Sigmoid colon (tissue), 6 donors: ENCODE measurements at regions not wholly inside any gene's neighbourhood (a gene's known extent, or its start where the extent isn't known, plus 50 kb on each side); places are given as distances from the start of the nearest gene placed in this dataset.

Experiments
- DNase-seq: peaks from one replicate; pipeline ENCODE4 v3.0.0-alpha.2; 2019
- H3K27ac ChIP-seq, 4 donors: fragments of 200-600 bp; sonication (generic); one replicate each; pipeline ENCODE4 v1.5.1; 2016 to 2019; ENCODE audit warnings: mild to moderate bottlenecking in 1 of 4
- H3K27me3 ChIP-seq, 3 donors: fragments of 200-600 bp; sonication (generic); one replicate each; pipeline ENCODE4 v1.5.1; 2019; ENCODE audit warnings: mild to moderate bottlenecking in 1 of 3
- H3K36me3 ChIP-seq, 4 donors: fragments of 200-600 bp; sonication (generic); one replicate each; pipeline ENCODE4 v1.5.1; 2016 to 2019
- H3K4me1 ChIP-seq, 4 donors: fragments of 200-600 bp; sonication (generic); one replicate each; pipeline ENCODE4 v1.5.1; 2017 to 2019
- H3K4me3 ChIP-seq, 4 donors: fragments of 200-600 bp; sonication (generic); one replicate each; pipeline ENCODE4 v1.5.1; 2017 to 2019; ENCODE audit warnings: mild to moderate bottlenecking in 2 of 4, moderate library complexity in 1 of 4
- H3K9me3 ChIP-seq, 4 donors: fragments of 200-600 bp in 3 of 4; sonication (generic) in 3 of 4; one replicate each; pipeline versions ENCODE4 v1.5.1 to v1.6.1; 2013 to 2019
- EP300 ChIP-seq, 4 donors: sonication (generic); formaldehyde crosslinking; IDR thresholded peaks; one replicate each; pipeline ENCODE4 v1.6.1; 2017; ENCODE audit warnings: antibody characterized with exemption in 4 of 4
- POLR2A ChIP-seq, 2 donors: fragments of 450-650 bp; IDR thresholded peaks; one replicate each; pipeline ENCODE4 v1.6.1; 2016; ENCODE audit warnings: antibody characterized with exemption in 2 of 2, mild to moderate bottlenecking in 2 of 2, moderate library complexity in 2 of 2
- POLR2AphosphoS5 ChIP-seq, 4 donors: sonication (generic); formaldehyde crosslinking; IDR thresholded peaks; one replicate each; pipeline ENCODE4 v1.6.1; 2017; ENCODE audit warnings: antibody characterized with exemption in 4 of 4
- WGBS, 2 donors: extraction: QIAGEN DNeasy Blood & Tissue Kit; methylation state at CpG; one replicate each; pipeline ENCODE4 v1.1.7; 2013; 5-methylcytosine and 5-hydroxymethylcytosine counted together
- intact Hi-C: fragments of 100-400 bp; cut with DNase I; formaldehyde crosslinking; loops from one replicate; pipeline ENCODE4 v1.15.1; 2023
- TF ChIP-seq, protein P1 (sequence below), 4 experiments: fragments of 450-650 bp in 3 of 4; fragments of 200-600 bp in 1 of 4; IDR thresholded peaks; one replicate each; pipeline ENCODE4 v1.5.1; 2016 to 2019; ENCODE audit warnings: antibody characterized with exemption in 4 of 4, mild to moderate bottlenecking in 3 of 4, moderate library complexity in 2 of 4
- donor health status: healthy with polysubstance abuse.
- donor health status: healthy.

DNA sequence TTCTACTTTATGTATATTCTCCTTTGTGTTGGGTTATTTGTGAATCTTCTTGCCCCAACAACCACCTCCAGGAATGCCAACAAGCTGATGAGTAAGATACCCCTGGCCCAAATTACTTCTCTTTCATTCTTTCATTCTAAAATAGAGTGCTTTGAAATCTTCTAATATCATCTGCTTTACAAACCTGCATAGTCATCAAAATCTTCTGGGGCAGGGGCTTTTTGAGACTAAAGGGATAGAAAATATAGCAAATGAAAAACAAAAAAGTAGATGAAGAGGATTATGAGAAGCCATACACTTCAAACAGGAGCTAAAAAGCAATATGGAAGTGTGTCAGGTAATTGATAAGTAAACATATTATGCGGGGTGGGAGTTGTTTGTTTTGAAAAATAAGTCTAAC lies 150.7 kb upstream of the SOX4 start:
- Histone ChIP-seq H3K27me3 (no peaks in the 10 kb centered on the region), H3K9me3 (no peaks in the 10 kb centered on the region), H3K4me1 (no peaks in the 10 kb centered on the region), H3K36me3 (no peaks in the 10 kb centered on the region), H3K4me3 (no peak overlapping the region), H3K27ac (no peak overlapping the region)
- WGBS, 2 donors, result 79 to 94% methylated on average over 1 of the region's 1 CpG
- TF ChIP-seq POLR2A (IDR thresholded peaks at IDR 0.05) (no peak), POLR2AphosphoS5 (IDR thresholded peaks at IDR 0.05) (no peak), EP300 (IDR thresholded peaks at IDR 0.05) (no peak)
- TF ChIP-seq, protein P1, sequence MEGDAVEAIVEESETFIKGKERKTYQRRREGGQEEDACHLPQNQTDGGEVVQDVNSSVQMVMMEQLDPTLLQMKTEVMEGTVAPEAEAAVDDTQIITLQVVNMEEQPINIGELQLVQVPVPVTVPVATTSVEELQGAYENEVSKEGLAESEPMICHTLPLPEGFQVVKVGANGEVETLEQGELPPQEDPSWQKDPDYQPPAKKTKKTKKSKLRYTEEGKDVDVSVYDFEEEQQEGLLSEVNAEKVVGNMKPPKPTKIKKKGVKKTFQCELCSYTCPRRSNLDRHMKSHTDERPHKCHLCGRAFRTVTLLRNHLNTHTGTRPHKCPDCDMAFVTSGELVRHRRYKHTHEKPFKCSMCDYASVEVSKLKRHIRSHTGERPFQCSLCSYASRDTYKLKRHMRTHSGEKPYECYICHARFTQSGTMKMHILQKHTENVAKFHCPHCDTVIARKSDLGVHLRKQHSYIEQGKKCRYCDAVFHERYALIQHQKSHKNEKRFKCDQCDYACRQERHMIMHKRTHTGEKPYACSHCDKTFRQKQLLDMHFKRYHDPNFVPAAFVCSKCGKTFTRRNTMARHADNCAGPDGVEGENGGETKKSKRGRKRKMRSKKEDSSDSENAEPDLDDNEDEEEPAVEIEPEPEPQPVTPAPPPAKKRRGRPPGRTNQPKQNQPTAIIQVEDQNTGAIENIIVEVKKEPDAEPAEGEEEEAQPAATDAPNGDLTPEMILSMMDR (IDR thresholded peaks at IDR 0.05), result no peak
- intact Hi-C loops, result no loop called here
- no peak for DNase-seq

DNA sequence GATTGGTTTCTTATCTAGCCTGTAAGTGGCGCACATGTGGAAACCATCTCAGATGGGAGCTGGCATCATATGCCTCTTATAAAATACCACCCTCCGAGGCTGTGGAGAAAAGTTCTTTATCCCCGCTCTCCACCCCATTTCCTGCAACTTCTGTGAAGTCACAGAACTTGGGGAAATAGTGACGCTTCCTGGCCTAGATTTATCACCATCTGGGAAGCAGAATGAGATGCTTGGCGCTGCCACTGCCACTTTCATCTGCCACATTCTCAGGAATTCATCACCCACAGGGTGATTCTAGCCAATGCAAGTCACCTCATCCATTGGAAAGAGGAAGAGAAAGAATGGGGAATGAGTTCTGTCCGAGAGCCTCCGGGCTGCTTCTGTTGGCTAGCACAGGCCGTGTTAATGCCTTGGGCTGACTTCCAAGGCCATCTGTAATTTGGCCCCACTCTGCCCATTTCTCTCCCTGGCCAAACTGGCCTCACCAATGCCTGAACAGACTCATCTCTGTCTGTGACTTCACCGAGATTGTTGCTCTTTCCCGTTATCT lies 148.8 kb upstream of the SOX4 start:
- Histone ChIP-seq H3K27me3 (no peaks in the 10 kb centered on the region), H3K27ac (no peak overlapping the region), H3K36me3 (no peaks in the 10 kb centered on the region), H3K9me3 (no peaks in the 10 kb centered on the region), H3K4me1 (no peaks in the 10 kb centered on the region), H3K4me3 (no peak overlapping the region)
- DNase-seq, result no peak
- 88 to 93% methylated on average over 10 of the region's 10 CpGs for WGBS, 2 donors
- intact Hi-C loops, result no loop called here
- no peak for TF ChIP-seq EP300 (IDR thresholded peaks at IDR 0.05)
- TF ChIP-seq, protein P1 (IDR thresholded peaks at IDR 0.05), result no peak
- no peak for TF ChIP-seq POLR2AphosphoS5 (IDR thresholded peaks at IDR 0.05)
- no peak for TF ChIP-seq POLR2A (IDR thresholded peaks at IDR 0.05)

DNA sequence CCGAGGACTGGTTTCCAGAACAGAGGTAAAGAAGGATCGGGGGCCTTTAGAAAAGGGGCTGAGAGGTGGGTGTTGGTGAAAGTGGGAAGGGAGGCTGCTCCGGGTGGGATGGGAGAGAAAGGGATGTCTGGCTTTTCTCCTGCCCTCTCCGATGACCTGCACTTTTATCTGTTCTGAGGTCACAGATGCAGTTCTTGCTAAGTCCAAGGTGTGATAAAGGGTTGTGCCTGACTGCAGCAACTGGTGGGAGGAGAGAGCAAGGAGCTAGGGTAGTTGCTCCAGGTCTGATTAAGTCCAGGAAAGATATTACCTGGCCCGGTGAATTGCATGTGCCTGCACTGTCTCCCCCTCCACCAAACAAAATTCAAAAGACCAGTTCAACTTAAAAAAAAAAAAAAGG lies 145.6 kb upstream of the SOX4 start:
- no peak for TF ChIP-seq EP300 (IDR thresholded peaks at IDR 0.05)
- no peak for TF ChIP-seq POLR2A (IDR thresholded peaks at IDR 0.05)
- no peak for TF ChIP-seq POLR2AphosphoS5 (IDR thresholded peaks at IDR 0.05)
- TF ChIP-seq, protein P1 (IDR thresholded peaks at IDR 0.05), result no peak
- WGBS, 2 donors, result 93 to 94% methylated on average over 5 of the region's 5 CpGs

DNA sequence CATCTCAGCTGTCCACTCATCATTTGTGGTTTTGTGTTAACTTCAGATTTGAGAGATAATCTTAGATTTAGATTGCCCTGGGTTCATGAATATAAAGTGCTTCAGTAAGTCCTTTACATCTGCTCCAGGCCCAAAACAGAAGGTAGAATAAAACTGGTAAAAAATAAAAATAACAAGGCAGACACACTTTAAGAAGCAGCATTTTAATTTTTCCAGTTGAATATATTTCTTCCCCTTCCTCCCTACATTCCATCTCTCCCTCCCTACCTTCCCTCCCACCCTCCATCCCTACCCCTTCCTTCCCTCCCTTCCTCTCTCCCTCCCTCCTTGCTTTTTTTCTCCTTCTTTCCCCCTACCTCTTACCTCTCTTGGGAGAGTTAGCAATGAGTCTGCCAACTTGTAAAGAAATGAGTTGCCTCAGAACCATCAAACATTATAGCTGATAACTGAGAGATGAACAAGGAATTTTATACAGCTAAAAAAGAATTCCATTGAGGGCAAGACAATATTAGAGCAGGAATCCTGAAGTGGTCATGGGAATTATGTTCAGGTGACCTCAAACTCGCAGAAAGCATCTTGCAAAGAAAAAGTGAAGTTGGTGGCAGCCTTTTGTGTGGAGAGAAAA lies 145.0 kb upstream of the SOX4 start:
- WGBS, 2 donors, result 39 to 93% methylated on average over 1 of the region's 1 CpG
- no peaks in the 10 kb centered on the region for H3K9me3 ChIP-seq
- no peaks in the 10 kb centered on the region for H3K4me1 ChIP-seq

More for the DNA sequence above, 145.6 kb upstream of the SOX4 start:
- no peaks in the 10 kb centered on the region for H3K9me3 ChIP-seq
- H3K36me3 ChIP-seq, result no peaks in the 10 kb centered on the region
- no peak overlapping the region for H3K4me3 ChIP-seq
- H3K27ac ChIP-seq, result no peak overlapping the region
- no peaks in the 10 kb centered on the region for H3K27me3 ChIP-seq
- no peaks in the 10 kb centered on the region for H3K4me1 ChIP-seq
- intact Hi-C loops, result no loop called here
- no peak for DNase-seq

More for the DNA sequence above, 145.0 kb upstream of the SOX4 start:
- no peak overlapping the region for H3K27ac ChIP-seq
- no peak for DNase-seq
- intact Hi-C loops, result no loop called here
- TF ChIP-seq, protein P1 (IDR thresholded peaks at IDR 0.05), result no peak
- no peak for TF ChIP-seq POLR2A (IDR thresholded peaks at IDR 0.05)
- no peaks in the 10 kb centered on the region for H3K36me3 ChIP-seq
- no peak overlapping the region for H3K4me3 ChIP-seq
- H3K27me3 ChIP-seq, result no peaks in the 10 kb centered on the region
